HG02678 (cell line): ENCODE measurements at regions not wholly inside any gene's neighbourhood (a gene's known extent, or its start where the extent isn't known, plus 50 kb on each side); places are given as distances from the start of the nearest gene placed in this dataset.
A peak's percentile ranks its signal among the peaks of the same experiment; 100 is the strongest.
"Not testable (repeated sequence)": the region's sequence is repeated elsewhere in the genome, so short reads cannot be mapped to it uniquely, and the experiment has no call there.

Experiments
- ATAC-seq: cut with Tn5 transposase; IDR thresholded peaks from one replicate; pipeline ENCODE4 v1.9.1; 2021; ENCODE audit warnings: mild to moderate bottlenecking, moderate library complexity; ENCODE audit not compliant: unreplicated experiment

DNA sequence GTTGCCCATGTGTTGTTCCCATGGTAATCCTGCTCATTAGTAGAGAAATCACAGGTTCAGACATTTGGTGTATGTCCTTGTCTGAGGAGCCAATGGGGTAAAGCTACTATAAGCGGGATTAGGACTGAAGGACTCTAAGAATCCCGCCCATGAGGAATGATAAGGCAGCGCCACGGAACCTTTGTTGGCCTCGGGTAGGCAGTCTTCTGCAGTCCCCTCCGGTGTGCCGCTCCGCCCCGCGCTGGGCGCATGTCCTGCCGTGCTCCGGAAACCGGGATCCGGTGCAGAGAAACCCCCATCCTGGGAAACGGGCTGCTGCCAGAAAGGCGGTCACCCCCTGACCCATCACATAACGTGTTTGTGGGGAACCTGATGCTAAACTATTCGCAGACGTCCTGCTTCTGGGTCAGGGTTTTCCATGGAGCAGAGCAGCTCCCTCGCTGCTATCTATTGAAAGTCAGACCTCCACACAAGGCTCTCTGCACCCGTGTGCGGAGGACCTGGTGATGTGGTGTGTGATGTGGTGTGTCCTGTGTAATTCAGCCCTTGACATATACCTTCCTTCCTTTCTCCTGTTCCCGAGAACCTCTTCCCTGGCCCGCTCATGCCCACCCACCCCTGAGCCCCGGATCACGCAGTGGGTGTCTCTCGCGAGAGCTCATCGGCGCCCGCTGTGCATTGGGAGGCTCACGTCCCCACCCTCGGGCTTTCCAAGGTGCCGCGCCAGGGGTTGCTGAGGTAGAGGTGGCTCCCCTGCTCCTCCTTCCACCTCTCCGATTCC lies 220.8 kb upstream of the HSFY1 start:
- ATAC-seq, result peak; percentile 60

DNA sequence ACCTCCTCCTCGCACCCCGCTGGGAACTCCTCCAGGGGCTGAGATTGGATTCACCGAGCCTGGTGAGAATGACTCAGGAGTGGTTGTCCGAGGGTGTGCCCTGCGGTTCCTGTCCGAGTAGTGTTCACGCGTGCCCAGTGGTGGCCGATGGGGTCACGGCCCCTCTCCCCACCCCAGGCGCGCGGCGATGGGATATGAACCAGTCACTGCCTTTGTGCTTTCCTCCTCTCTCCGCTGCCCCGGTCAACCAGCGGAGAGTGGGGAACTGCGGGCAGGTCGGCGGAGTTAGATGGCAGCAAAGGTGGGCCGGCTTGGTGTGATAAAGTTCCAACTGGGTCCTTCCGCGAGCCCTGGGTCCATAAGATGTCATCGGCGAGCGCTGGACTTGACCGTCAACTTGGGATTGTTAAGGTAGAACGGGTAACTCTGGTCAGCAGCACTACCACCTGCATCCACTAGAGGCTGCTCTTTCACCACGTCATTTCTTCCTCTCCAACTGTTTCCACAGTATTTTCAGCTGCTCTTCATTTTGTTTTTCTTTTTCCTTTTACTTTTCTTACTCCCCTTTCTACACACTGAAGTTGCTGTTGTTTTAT lies 220.1 kb upstream of the HSFY1 start:
- peak; percentile 63 for ATAC-seq

DNA sequence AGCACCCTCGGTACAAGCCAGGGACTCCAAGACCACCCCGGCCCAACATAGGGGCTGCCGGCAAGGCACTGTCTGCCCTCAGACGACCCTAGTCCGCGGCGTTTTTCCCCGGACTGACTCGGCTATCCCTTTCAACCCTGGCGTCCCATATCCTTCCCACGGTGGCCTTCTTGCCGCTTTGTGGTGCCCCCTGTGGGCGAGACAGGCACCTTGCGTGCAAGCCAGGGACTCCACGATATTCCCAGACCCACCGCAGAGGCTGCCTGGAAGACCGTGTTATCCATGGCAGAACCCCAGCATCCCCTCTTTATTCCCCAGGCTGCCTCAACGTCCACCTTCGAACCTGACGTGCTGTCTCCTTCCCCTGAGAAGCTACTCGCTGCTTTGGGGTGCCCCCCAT lies 204.0 kb upstream of the HSFY1 start:
- ATAC-seq, result not testable (repeated sequence)
